ENCODE measurements at regions not wholly inside any gene's neighbourhood (a gene's known extent, or its start where the extent isn't known, plus 50 kb on each side); places are given as distances from the start of the nearest gene placed in this dataset.
A peak's percentile ranks its signal among the peaks of the same experiment; 100 is the strongest.

DNA sequence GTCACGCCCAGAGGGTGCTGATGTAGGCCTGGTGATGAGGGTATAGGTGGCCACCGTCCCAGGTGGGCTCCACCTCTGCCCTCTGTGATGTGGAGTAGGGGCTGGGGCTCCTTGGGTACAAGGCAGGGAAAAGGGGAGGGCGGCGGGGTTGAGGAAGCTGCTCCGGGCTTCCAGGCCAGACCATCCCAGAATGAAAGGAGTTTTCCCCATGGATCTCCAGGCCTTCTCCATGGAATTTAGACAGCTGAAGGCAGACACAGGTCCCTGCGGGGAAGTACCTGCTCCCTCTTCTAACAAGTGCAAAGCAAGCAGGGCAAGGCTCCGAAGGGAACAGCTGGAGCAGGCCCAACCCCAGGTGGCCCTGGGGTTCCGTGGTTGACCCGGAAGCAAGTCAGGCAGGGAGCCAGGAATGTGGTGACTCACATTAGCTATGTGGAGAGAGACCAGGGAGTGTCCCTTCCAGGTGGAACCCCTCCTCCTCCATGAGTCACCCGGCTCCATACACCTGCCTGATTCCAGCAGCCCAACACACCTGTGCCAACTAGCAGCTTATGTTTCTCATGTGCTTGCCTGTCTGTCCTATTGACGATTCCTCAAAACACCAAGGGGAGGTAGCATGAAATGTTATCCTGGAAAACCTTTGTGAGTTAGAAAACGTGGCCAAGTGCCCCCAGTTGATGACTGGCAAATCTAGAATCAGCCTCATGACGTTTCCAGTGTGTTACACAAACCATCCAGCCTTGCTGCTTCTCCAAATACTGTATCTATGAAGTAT lies 59.7 kb upstream of the SNX9 start:
- Histone ChIP-seq H3K4me2 (peak overlapping the region; percentile 80), H3K9ac (no peak overlapping the region), H3K27me3 (ENCODE audit: insufficient read depth, low read depth) (peaks cover 25% of the 10 kb centered on the region), H3K27ac (peak overlapping the region; percentile 22; the same call in 1 of the 2 replicates), H2AFZ (ENCODE audit: low read depth) (no peak overlapping the region), H3K79me2 (ENCODE audit: insufficient read depth, low read depth) (no peaks in the 10 kb centered on the region), H3K4me3 (IDR thresholded peaks at IDR 0.05; ENCODE audit: insufficient read depth, low read depth, low read length) (no peak overlapping the region), H4K20me1 (ENCODE audit: insufficient read depth) (no peaks in the 10 kb centered on the region), H3K4me1 (ENCODE audit: low read depth, poor library complexity, severe bottlenecking) (peaks cover 37% of the 10 kb centered on the region), H3K36me3 (ENCODE audit: insufficient read depth) (no peaks in the 10 kb centered on the region)
- TF ChIP-seq, protein P1, sequence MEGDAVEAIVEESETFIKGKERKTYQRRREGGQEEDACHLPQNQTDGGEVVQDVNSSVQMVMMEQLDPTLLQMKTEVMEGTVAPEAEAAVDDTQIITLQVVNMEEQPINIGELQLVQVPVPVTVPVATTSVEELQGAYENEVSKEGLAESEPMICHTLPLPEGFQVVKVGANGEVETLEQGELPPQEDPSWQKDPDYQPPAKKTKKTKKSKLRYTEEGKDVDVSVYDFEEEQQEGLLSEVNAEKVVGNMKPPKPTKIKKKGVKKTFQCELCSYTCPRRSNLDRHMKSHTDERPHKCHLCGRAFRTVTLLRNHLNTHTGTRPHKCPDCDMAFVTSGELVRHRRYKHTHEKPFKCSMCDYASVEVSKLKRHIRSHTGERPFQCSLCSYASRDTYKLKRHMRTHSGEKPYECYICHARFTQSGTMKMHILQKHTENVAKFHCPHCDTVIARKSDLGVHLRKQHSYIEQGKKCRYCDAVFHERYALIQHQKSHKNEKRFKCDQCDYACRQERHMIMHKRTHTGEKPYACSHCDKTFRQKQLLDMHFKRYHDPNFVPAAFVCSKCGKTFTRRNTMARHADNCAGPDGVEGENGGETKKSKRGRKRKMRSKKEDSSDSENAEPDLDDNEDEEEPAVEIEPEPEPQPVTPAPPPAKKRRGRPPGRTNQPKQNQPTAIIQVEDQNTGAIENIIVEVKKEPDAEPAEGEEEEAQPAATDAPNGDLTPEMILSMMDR (conservative IDR thresholded peaks at IDR 0.05; ENCODE audit: low read depth, low read length), result no peak

DNA sequence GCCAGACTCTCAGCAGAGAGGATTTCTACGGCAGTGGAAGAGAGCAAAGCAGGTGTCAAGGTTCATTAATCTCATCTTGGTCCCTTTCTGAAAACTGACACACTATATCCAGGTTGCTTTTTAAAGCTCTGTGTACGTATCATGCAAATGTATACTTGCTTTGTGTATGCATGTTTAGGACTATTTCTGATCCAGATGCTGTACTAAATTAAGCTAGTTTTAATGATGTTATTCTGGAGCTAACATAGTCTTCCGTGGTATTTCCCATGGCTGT lies 59.2 kb upstream of the SNX9 start:
- no peak overlapping the region for H3K9ac ChIP-seq
- H3K36me3 ChIP-seq (ENCODE audit: insufficient read depth), result no peaks in the 10 kb centered on the region
- peaks cover 25% of the 10 kb centered on the region for H3K27me3 ChIP-seq (ENCODE audit: insufficient read depth, low read depth)
- no peak overlapping the region for H2AFZ ChIP-seq (ENCODE audit: low read depth)
- TF ChIP-seq, protein P1 (conservative IDR thresholded peaks at IDR 0.05; ENCODE audit: low read depth, low read length), result no peak
- peaks cover 37% of the 10 kb centered on the region for H3K4me1 ChIP-seq (ENCODE audit: low read depth, poor library complexity, severe bottlenecking)
- no peaks in the 10 kb centered on the region for H4K20me1 ChIP-seq (ENCODE audit: insufficient read depth)
- H3K27ac ChIP-seq, result peak overlapping the region; percentile 22; the same call in 1 of the 2 replicates
- H3K79me2 ChIP-seq (ENCODE audit: insufficient read depth, low read depth), result no peaks in the 10 kb centered on the region
- H3K4me3 ChIP-seq (IDR thresholded peaks at IDR 0.05; ENCODE audit: insufficient read depth, low read depth, low read length), result no peak overlapping the region
- H3K4me2 ChIP-seq, result peak overlapping the region; percentile 80

DNA sequence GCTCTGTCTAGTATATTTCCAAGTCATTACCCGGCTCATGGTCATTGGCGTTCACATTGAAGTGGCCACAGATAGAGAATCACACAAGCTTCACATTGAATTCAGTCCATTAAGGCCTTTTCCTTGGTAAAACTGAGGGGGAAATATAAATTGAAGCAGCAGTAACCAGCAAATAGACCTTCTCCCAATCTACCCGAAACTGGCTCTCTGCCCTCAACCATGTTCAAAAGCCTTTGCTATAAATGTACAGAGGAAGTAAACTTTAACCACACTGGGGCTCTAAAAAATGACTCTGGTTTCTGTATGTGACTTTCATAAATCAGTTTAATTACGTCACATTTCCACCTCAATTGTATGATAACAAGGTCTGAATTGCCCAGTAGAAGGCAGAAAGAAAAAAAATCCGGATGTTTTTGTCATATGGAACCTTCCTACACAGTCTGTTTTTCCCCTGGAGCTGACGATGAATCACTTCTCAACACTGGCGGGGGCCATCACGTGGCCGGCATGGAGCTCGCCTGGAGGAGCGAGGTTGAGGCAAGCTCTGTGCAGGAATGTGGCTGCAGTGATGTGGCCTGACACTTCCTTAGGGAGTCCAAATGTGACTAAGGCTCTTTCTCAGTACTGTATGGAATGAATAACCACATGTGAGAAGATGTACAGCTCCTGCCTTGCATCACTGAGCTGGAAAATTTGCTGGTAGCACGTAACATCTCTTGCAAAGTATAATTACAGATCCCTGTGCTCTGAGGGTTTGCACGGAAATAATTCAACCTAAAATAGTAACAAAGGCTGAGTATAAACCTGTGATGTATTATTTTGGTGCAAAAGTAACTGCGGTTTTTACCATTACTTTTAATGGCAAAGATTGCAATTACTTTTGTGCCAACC lies 58.6 kb upstream of the SNX9 start:
- H3K27me3 ChIP-seq (ENCODE audit: insufficient read depth, low read depth), result peaks cover 25% of the 10 kb centered on the region
- no peaks in the 10 kb centered on the region for H3K79me2 ChIP-seq (ENCODE audit: insufficient read depth, low read depth)
- peaks cover 37% of the 10 kb centered on the region for H3K4me1 ChIP-seq (ENCODE audit: low read depth, poor library complexity, severe bottlenecking)
- peak overlapping the region; percentile 22; the same call in 1 of the 2 replicates for H3K27ac ChIP-seq
- no peaks in the 10 kb centered on the region for H3K36me3 ChIP-seq (ENCODE audit: insufficient read depth)
- peak overlapping the region; percentile 80 for H3K4me2 ChIP-seq
- TF ChIP-seq, protein P1 (conservative IDR thresholded peaks at IDR 0.05; ENCODE audit: low read depth, low read length), result no peak
- H2AFZ ChIP-seq (ENCODE audit: low read depth), result peak overlapping the region; percentile 28; the same call in 1 of the 2 replicates
- no peak overlapping the region for H3K9ac ChIP-seq
- H4K20me1 ChIP-seq (ENCODE audit: insufficient read depth), result no peaks in the 10 kb centered on the region
- no peak overlapping the region for H3K4me3 ChIP-seq (IDR thresholded peaks at IDR 0.05; ENCODE audit: insufficient read depth, low read depth, low read length)

DNA sequence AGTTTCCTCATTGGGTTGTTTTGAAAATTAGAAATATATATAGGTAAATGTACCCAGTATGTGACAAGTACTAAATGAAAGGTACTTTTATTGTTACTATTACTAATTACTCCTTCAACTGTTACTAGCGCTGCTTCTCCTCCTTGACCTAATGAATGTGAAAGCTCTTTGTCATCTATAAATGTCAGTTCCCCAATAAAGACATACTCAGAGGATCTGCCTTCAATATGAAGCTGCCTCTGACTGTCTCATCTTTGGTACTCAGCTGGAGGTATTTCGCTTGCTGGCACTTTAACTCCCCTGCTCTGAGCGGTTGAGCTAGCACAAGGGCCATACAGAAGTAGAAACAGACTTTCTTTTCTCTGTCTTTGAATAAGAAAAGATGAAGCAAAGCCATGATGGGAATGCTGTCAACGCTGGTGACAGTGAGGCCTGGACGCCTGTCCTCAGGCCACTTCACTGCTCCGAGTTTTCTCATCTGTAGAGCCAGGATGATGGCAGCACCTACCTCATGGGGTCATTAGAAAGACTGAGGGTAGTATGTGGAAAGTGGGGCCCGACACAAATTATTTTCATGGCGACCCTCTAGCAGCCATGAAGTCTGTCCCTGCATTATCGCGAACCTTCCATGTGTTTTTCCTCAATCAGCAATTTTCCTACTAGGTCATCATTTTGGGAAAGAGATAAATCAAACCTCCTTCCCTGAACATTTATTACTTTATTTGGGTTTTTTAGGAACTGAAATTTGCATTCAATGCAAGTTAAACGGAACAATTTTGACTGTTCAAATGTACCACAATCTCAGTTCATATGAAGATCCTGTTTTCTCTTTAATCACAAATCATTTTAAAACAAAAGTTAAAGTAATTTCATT lies 55.9 kb upstream of the SNX9 start:
- H3K4me3 ChIP-seq (IDR thresholded peaks at IDR 0.05; ENCODE audit: insufficient read depth, low read depth, low read length), result no peak overlapping the region
- H2AFZ ChIP-seq (ENCODE audit: low read depth), result no peak overlapping the region
- H3K4me2 ChIP-seq, result no peak overlapping the region
- no peaks in the 10 kb centered on the region for H4K20me1 ChIP-seq (ENCODE audit: insufficient read depth)
- H3K27me3 ChIP-seq (ENCODE audit: insufficient read depth, low read depth), result peaks cover 14% of the 10 kb centered on the region
- no peaks in the 10 kb centered on the region for H3K79me2 ChIP-seq (ENCODE audit: insufficient read depth, low read depth)
- H3K27ac ChIP-seq, result no peak overlapping the region
- peaks cover 30% of the 10 kb centered on the region for H3K4me1 ChIP-seq (ENCODE audit: low read depth, poor library complexity, severe bottlenecking)
- no peaks in the 10 kb centered on the region for H3K36me3 ChIP-seq (ENCODE audit: insufficient read depth)
- H3K9ac ChIP-seq, result no peak overlapping the region
- TF ChIP-seq, protein P1 (conservative IDR thresholded peaks at IDR 0.05; ENCODE audit: low read depth, low read length), result no peak

Measured in KMS-11 (cell line).